GM12878 (cell line): ENCODE measurements at regions not wholly inside any gene's neighbourhood (a gene's known extent, or its start where the extent isn't known, plus 50 kb on each side); places are given as distances from the start of the nearest gene placed in this dataset.

Experiments
- ATAC-seq: fragments of 200-7000 bp; cut with Tn5 transposase; 3 replicates; pipeline ENCODE4 v1.9.1; 2020; ENCODE audit warnings: mild to moderate bottlenecking, moderate library complexity
- BruUV-seq: library from RNA; stranded (reverse); fragments of 400-500 nt; replicated peaks from 2 replicates; lab custom pipeline; 2021; lab: Mats Ljungman, UMichigan
- CTCF ChIA-PET: fragments of 300-600 bp; sonication (Branson Sonifier 250); formaldehyde crosslinking; extraction: SDS; loops from one replicate; lab custom pipeline; 2021; ENCODE audit warnings: inconsistent platforms; lab: Yijun Ruan, JAX
- POLR2A ChIA-PET: fragments of 350-600 bp; formaldehyde crosslinking; extraction: SDS; loops from one replicate; lab custom pipeline; 2021; ENCODE audit warnings: inconsistent platforms; lab: Charles Lee
- RAD21 ChIA-PET: fragments of 300-600 bp; sonication (Branson Sonifier 250); formaldehyde crosslinking; loops from one replicate; lab custom pipeline; 2023; ENCODE audit warnings: antibody characterized with exemption; ENCODE audit not compliant: unreplicated experiment; lab: Charles Lee
- SMC1A ChIA-PET: fragments of 300-600 bp; sonication (Branson Sonifier 250); formaldehyde crosslinking; loops from one replicate; lab custom pipeline; 2023; ENCODE audit not compliant: unreplicated experiment, uncharacterized antibody; lab: Charles Lee
- DNase-seq: peaks from one replicate; pipeline ENCODE4 v3.0.0-alpha.2; 2011; ENCODE audit warnings: low read depth, low spot score
- FAIRE-seq: peaks from 3 replicates; lab custom pipeline; 2011; peaks lifted over from hg19 to GRCh38; lab: Jason Lieb, UNC
- H2AFZ ChIP-seq: 2 replicates; pipeline ENCODE4 v1.6.0; 2011; ENCODE audit warnings: low read depth, low read length, control low read depth; ENCODE audit not compliant: control insufficient read depth
- H3K27ac ChIP-seq: 2 replicates; pipeline ENCODE4 v1.5.1; 2011; ENCODE audit warnings: control low read depth; ENCODE audit not compliant: control insufficient read depth, insufficient read depth
- H3K27me3 ChIP-seq, 2 experiments: replicated peaks in 1 of 2; 2 replicates each; pipeline versions ENCODE4 v1.6.0 to v1.6.1; 2011; ENCODE audit warnings: low read length in 1 of 2; ENCODE audit not compliant: control insufficient read depth in 2 of 2, insufficient read depth in 2 of 2
- H3K36me3 ChIP-seq, 2 experiments: 2 replicates each; pipeline ENCODE4 v1.5.1; 2011; ENCODE audit warnings: low read length in 1 of 2; ENCODE audit not compliant: control insufficient read depth in 2 of 2, insufficient read depth in 2 of 2
- H3K4me1 ChIP-seq: 2 replicates; pipeline ENCODE4 v1.6.1; 2011; ENCODE audit warnings: mild to moderate bottlenecking, low read length, moderate library complexity, mixed read lengths; ENCODE audit not compliant: control insufficient read depth, insufficient read depth
- H3K4me2 ChIP-seq: 2 replicates; pipeline ENCODE4 v1.6.0; 2011; ENCODE audit warnings: control low read depth; ENCODE audit not compliant: control insufficient read depth, insufficient read depth
- H3K4me3 ChIP-seq: fragments of 200-600 bp; sonication (generic); 2 replicates; pipeline ENCODE4 v1.5.1; 2016
- H3K79me2 ChIP-seq: 2 replicates; pipeline ENCODE4 v1.6.0; 2011; ENCODE audit warnings: low read length; ENCODE audit not compliant: control insufficient read depth, insufficient read depth
- H3K9ac ChIP-seq: 2 replicates; pipeline ENCODE4 v1.8.0; 2011; ENCODE audit warnings: low read length, control low read depth, mixed read lengths; ENCODE audit not compliant: control insufficient read depth, insufficient read depth
- H3K9me3 ChIP-seq: replicated peaks from 3 replicates; pipeline ENCODE4 v1.5.1; 2011; ENCODE audit warnings: mild to moderate bottlenecking, low read length; ENCODE audit not compliant: control insufficient read depth, insufficient read depth
- H4K20me1 ChIP-seq: 2 replicates; pipeline ENCODE4 v1.6.0; 2011; ENCODE audit not compliant: control insufficient read depth, insufficient read depth
- BCL11A ChIP-seq: IDR thresholded peaks from 2 replicates; pipeline ENCODE4 v1.6.1; 2011; ENCODE audit warnings: low read depth, low read length
- HDAC2 ChIP-seq: fragments of 200-600 bp; sonication (generic); IDR thresholded peaks from 2 replicates; pipeline ENCODE4 v1.6.1; 2017
- IKZF2 ChIP-seq, 2 experiments: fragments of 450-650 bp; IDR thresholded peaks; 2 replicates each; pipeline ENCODE4 v1.6.1; 2017; ENCODE audit warnings: mild to moderate bottlenecking in 2 of 2, moderate library complexity in 2 of 2
- IRF4 ChIP-seq: IDR thresholded peaks from 2 replicates; pipeline ENCODE4 v1.6.1; 2011; ENCODE audit warnings: low read depth, low read length
- JUNB ChIP-seq: IDR thresholded peaks from 2 replicates; pipeline ENCODE4 v1.6.1; 2016; ENCODE audit warnings: antibody characterized with exemption, mild to moderate bottlenecking
- POLR2AphosphoS5 ChIP-seq: IDR thresholded peaks from 2 replicates; pipeline ENCODE4 v1.6.1; 2011; ENCODE audit warnings: mild to moderate bottlenecking, low read length, inconsistent platforms
- RB1 ChIP-seq: fragments of 450-650 bp; formaldehyde crosslinking; IDR thresholded peaks from 2 replicates; pipeline ENCODE4 v1.6.1; 2017; ENCODE audit warnings: mild to moderate bottlenecking, borderline replicate concordance
- whole genome bisulfite sequencing: methylation state at CpG from one replicate; pipeline ENCODE4 v1.1.6; 2016; ENCODE audit warnings: low lambda C conversion rate; ENCODE audit not compliant: insufficient replicate concordance, insufficient coverage; ENCODE audit errors: missing lambda C conversion rate; 5-methylcytosine and 5-hydroxymethylcytosine counted together
- in situ Hi-C: fragments of 300-500 bp; cut with MboI; formaldehyde crosslinking; loops from 9 replicates; pipeline ENCODE4 v1.14.3; 2018; ENCODE audit warnings: mixed read lengths
- intact Hi-C: fragments of 100-400 bp; cut with micrococcal nuclease; formaldehyde crosslinking; loops from one replicate; pipeline ENCODE4 v1.14.2; 2022; ENCODE audit not compliant: unreplicated experiment
- TF ChIP-seq, protein P1 (sequence below): IDR thresholded peaks from 2 replicates; pipeline ENCODE4 v1.6.1; 2012; ENCODE audit warnings: mild to moderate bottlenecking, low read depth, low read length
- TF ChIP-seq, protein P2 (sequence below): IDR thresholded peaks from 2 replicates; pipeline ENCODE4 v1.6.1; 2012; ENCODE audit warnings: low read length, inconsistent platforms

DNA sequence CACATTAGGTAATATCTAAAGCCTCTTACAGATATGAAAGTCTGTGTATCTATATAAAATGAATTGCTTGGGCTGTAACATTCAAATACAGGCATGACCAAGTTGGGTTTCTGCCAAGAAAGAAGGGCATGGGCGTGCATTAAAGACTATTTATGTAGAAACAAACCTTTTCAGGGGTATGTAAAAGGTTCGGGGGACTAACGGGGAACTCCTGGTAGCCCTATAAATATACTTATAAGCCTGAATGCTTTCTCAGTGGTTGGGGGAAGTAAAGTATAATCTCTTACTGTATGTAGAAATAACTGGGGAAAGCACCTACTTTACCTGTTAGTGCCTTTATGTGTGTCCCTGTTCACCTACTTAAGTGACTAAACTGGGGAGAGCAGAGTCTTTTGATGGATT is 154.5 kb upstream of the TBL1XR1 start (continued):
- TF ChIP-seq, protein P1, sequence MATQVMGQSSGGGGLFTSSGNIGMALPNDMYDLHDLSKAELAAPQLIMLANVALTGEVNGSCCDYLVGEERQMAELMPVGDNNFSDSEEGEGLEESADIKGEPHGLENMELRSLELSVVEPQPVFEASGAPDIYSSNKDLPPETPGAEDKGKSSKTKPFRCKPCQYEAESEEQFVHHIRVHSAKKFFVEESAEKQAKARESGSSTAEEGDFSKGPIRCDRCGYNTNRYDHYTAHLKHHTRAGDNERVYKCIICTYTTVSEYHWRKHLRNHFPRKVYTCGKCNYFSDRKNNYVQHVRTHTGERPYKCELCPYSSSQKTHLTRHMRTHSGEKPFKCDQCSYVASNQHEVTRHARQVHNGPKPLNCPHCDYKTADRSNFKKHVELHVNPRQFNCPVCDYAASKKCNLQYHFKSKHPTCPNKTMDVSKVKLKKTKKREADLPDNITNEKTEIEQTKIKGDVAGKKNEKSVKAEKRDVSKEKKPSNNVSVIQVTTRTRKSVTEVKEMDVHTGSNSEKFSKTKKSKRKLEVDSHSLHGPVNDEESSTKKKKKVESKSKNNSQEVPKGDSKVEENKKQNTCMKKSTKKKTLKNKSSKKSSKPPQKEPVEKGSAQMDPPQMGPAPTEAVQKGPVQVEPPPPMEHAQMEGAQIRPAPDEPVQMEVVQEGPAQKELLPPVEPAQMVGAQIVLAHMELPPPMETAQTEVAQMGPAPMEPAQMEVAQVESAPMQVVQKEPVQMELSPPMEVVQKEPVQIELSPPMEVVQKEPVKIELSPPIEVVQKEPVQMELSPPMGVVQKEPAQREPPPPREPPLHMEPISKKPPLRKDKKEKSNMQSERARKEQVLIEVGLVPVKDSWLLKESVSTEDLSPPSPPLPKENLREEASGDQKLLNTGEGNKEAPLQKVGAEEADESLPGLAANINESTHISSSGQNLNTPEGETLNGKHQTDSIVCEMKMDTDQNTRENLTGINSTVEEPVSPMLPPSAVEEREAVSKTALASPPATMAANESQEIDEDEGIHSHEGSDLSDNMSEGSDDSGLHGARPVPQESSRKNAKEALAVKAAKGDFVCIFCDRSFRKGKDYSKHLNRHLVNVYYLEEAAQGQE: no peak
- TF ChIP-seq POLR2AphosphoS5 (no peak), HDAC2 (no peak), JUNB (peak; percentile 86), BCL11A (peak; percentile 52; the same call in 1 of the 2 replicates)
- TF ChIP-seq, protein P2, sequence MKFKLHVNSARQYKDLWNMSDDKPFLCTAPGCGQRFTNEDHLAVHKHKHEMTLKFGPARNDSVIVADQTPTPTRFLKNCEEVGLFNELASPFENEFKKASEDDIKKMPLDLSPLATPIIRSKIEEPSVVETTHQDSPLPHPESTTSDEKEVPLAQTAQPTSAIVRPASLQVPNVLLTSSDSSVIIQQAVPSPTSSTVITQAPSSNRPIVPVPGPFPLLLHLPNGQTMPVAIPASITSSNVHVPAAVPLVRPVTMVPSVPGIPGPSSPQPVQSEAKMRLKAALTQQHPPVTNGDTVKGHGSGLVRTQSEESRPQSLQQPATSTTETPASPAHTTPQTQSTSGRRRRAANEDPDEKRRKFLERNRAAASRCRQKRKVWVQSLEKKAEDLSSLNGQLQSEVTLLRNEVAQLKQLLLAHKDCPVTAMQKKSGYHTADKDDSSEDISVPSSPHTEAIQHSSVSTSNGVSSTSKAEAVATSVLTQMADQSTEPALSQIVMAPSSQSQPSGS: peak; percentile 97

DNA sequence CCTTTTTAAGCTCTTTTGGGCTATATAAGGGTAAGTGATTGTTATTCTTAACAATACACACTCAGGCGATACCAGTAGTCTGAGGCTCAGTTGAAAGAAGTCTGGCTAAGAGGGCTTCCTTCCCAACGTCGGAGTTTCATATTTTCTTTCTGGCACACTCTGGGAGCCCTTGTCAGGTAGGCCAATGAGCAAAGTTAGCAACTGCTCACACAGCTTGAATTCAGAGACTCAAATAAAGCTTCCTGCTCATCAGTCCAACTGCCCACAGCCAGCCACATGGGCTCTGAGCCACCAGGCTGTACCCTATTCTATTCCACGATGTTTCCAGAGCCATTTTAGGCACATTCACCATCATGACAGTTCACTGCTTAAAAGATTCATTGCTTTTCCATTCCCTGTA is 155.1 kb upstream of the TBL1XR1 start:
- WGBS: 53% methylated on average over 4 of the region's 4 CpGs

More for the DNA sequence above, 155.1 kb upstream of the TBL1XR1 start:
- H3K27me3 ChIP-seq: no peaks in the 10 kb centered on the region
- intact Hi-C loops: no loop called here
- H3K36me3 ChIP-seq: no peaks in the 10 kb centered on the region
- TF ChIP-seq RB1 (no peak), IRF4 (no peak), IKZF2 (IDR thresholded peaks at IDR 0.05) (no peak)
- H3K9ac ChIP-seq: no peak overlapping the region
- peaks cover 22% of the 10 kb centered on the region for H3K4me1 ChIP-seq
- no peak overlapping the region for H3K4me3 ChIP-seq
- no peaks in the 10 kb centered on the region for H3K79me2 ChIP-seq
- ChIA-PET SMC1A (interaction anchor here (1.9 to 2.7 kb wide), 2 partner anchors 10 to 15 kb away, joined by 9 to 10 read pairs; no protein-coding TSS in a partner anchor), POLR2A (no interaction called here), RAD21 (interaction anchor here (1.2 kb wide), 1 partner anchor 8 kb away, joined by 3 read pairs; no protein-coding TSS in a partner anchor), CTCF (no interaction called here)
- H3K27ac ChIP-seq: no peak overlapping the region
- ATAC-seq (peak; percentile 13; the same call in 2 of the 3 replicates), DNase-seq (no peak), FAIRE-seq (no peak)
- BruUV-seq: no TSS peak
- no peaks in the 10 kb centered on the region for H3K9me3 ChIP-seq
- H4K20me1 ChIP-seq: no peaks in the 10 kb centered on the region
- H2AFZ ChIP-seq: no peak overlapping the region
- H3K4me2 ChIP-seq: no peak overlapping the region
- in situ Hi-C loops: loop anchor here (5.0 kb wide), 1 partner anchor 295 kb away; no protein-coding TSS in a partner anchor
